NCI-H460 (cell line): ENCODE measurements at regions not wholly inside any gene's neighbourhood (a gene's known extent, or its start where the extent isn't known, plus 50 kb on each side); places are given as distances from the start of the nearest gene placed in this dataset.
"Not testable (repeated sequence)": the region's sequence is repeated elsewhere in the genome, so short reads cannot be mapped to it uniquely, and the experiment has no call there.

Experiments used
- DNase-seq: peaks from one replicate; pipeline ENCODE4 v3.0.0-alpha.2; 2016; ENCODE audit warnings: low read depth; ENCODE audit errors: extremely low read depth

DNA sequence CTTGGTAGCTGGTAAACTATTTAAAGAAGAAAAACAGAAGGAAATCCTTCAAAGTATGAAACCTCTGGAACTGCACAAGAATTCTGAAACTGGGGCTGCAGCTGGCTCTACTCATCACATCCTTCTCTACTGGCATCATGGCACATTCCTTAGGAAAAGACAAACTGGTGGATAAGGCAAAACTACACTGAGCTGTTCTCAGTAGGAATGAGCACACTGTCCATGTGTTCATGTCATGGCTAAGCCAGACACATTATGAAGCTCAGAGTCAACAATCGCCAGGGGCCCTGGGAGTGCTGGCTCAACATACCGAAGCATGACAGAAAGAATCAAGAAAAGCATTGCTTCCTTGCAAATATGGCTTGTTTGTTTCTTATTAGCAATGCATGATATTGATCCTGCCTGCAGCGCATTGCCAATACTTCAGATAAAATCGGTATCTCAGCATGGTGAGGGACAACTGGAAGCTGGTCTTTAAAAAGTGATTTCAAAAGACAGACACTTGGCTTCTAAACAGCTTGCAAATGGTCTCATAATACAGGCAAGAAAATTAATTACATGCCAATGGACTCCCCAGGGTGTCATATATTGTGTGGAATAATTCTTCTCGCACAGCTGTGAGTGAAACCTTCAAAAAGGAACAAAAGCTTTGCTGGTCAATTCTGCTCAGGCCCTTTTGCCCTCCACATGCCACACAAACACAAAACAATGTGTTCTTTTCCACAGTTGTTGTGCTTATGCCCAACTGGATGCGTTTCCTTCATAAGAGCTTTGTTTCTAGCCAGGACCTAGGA is 300.2 kb upstream of the VCX start:
- no peak for DNase-seq

DNA sequence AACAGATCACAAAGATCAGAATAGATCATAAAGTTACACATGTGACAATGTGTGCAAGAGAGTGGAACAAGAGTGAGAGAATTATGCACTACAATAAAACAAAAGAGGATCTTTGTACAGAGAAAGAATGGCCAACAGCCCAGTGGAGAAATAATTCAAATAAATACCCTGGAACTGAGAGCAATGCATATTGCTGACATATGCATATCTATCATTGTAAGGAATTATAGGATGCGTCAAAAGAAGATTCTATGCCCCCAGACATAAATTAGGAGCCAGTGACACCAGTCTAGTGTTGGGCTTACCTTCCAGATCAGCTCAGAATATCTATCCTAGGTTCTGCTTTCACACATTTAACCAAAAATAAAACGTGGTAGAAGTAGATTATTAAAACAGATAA is 320.1 kb upstream of the VCX start:
- DNase-seq: no peak

DNA sequence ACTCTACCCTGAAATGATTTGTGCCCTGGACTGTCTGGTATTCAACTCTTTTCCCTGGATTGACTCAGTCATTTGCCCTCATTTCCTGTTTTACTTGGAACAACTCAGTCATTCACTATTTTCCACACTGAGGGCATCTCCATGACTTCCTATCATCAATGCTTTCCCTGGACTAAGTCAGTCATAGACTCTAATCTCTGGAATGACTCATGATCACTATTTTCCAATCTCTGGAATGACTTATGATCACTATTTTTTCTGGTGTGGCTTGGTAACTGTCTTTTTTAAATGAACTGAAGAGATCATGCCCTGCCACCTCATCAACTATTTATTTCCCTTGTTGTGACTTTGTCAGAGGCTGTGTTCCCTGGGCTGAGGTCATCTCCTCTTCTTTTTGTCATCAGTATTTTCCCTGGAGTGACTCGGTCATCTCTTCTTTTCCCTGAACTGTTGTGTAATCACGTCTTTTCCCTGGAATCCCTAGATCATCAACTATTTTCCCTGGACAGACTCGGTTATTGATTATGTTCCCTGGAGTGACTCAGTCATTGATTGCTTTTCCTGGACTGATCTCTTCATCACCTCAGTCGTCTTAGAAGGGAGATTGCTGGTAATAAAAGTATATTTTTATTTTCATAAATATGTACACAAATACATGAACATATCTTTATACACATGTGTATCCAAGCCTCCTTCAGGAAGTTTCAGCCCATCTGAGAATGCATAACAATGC is 327.1 kb upstream of the VCX start:
- DNase-seq: no peak

DNA sequence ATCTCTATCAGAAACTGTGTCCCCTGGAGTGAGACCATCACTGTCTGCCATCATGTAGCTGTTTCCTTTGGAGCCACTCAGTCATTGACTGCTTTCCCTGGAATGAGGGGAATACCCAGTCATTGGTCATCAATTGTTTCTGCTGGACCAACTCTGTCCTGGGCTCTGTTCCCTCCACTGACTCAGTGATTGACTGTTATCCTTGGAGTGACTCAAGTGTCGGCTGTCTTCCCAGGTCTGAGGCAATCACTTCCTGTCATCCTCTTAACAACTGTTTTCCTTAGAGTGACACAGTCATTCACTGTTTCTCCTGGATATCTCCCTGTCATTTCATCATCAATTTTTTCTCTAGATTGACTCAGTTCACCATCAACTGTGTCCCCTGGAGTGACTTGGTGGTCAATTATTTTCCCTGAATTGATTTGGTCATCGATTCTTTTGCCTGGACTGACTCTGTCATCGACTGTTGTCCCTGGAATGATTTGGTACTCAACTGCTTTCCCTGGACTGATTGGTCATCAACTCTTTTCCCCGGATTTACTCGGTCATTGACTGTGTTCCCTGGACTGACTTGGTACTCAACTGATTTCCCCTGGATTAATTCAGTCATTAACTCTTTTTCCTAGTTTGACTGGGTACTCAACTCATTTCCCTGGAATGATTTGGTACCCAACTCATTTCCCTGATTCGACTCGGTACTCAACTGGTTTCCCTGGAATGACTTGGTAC is 327.9 kb upstream of the VCX start:
- no peak for DNase-seq

DNA sequence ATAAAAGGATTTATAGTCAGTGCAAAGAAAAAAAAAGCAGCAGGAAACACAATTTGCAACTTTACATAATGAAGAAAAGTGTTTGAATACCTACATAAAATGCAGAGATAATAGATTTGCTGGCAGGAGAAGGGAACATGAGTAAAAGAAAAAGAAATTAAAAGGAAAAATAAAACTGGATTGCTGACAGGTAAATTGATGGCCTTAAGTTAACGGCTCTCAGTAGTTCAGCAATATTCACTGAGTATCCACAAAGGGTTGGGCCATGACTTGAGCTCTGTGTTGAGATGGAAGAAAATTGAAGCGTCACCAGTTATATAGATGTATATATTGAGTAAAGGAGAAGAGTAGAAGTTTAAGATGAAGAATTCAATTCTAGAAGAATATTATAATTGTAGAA is 330.1 kb upstream of the VCX start:
- DNase-seq: no peak

DNA sequence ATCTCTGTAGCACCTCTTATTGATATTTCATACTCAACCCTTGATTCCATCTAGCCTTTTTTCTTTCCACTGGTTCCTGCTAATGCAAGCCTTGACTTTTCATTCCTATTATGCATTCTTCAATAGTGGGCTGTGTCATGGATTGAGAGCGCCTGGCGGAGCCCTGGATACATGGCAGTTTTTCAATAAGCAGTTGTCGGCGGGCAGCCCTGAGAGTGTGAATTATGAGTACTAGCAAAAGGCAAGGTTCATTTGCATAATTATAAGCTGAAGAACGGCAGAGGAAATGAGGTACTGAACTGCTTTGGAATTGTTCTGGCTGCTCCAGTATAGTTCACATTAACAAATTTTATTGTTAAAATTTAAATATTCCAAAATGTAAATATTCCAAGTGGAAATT is 339.7 kb upstream of the VCX start:
- DNase-seq: no peak

DNA sequence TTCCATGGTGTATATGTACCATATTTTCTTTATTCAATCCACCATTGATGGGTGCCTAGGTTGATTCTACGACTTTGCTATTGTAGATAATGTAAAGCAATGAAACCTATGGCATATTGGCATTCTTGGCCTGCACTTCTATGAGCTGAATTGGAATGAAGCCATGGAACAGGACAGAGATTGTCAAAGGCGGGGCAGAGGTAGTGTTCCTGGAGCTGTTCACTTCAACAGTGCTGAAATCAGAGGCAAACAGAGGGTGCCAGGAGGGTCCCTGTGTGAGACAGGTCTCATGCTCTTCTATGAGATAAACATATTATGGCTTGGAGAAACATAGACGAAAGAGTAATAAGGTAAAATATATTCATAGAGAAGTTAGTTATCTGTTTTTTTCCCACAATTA is 342.6 kb upstream of the VCX start:
- DNase-seq: no peak

DNA sequence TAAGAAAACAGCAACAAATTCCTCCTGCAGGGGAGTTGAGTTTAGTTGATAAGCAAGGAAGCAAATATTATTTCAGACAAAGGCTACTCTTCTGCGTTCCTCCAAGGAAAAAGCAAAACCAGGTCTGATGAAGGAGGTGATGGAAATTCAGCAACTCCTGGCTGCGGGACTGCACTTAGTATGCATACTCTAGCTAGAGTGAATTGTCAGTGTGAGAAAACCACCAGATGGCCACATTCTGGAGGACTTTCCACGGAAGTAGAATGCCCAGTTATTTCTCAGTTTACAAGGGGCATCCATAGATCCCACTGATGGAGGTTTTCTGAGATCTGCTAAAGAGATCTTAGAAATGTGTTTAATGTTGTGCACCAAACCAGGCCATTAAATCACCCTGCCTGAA is 338.6 kb upstream of the PUDP start:
- DNase-seq: no peak

DNA sequence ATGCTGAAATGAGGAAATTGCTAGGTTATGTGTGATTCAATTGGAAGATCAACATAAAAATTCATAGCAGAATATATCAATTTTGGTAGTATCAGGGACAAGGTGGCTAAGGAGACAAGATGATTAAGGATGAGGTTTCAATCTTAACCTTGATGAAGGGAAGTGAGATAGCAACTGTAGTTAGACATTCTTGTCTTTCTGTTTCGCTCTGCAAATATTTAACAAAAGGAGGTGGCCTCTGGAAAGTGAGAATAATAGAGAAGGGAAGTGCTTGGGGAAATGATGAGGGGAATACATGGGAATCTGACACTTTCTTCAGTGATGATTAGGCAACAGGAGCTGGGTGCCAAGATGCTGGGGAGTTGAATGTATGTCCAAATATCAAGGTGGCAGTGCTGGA is 337.1 kb upstream of the PUDP start:
- DNase-seq: no peak

DNA sequence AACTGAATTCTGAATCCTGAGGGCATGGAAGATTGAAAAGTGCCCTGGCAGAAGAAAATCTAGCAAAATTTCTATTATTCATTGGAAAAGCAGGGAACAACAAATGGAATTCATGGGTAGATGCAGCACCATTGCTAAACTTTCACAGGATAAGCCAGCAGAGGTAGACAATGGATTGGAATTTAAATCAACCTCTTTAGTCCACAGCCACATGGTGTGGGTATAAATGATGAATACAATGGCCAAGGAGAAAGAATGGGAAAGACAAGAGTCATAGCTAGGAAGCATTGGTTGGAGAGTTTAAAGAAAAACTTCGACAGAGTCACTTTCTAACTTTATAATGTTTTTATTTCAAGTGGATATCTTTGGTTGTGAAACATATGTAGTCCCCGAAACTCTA is 332.8 kb upstream of the PUDP start:
- no peak for DNase-seq

DNA sequence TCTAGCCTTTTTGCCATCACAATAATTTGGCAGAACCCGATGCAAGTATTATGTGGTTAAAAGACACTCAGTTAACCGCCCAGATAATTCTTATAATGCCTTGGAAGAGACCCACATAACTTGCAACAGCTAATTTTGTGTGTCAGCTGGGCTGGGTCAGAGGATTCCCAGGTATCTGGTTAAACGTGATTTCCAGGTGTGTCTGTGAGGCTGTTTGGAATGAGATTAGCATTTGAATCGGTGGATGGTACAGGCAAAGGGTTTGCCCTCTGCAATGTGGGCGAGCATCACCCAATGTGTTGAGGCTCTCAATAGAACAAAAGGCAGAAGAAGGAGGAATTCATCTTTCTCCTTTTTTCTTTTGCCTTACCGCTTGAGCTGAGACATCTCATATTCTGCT is 314.2 kb upstream of the PUDP start:
- DNase-seq: no peak

DNA sequence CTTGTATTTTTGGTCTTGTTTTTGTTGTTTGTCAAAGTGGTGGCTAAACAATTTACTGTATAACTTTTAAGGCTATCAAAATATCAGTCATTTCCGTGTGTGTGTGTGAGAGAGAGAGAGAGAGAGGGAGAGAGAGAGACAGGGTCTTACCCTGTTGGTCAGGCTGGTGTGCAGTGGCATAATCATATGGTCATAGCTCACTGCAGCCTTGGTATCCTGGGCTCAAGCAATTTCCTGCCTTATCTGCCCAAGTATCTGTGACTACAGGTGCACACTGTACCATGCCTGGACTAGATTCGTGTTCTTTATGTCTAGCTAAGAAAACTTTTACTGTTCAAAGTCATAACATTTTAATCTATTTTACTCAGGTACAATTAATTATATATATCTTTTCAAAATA is 313.1 kb upstream of the PUDP start:
- not testable (repeated sequence) for DNase-seq

DNA sequence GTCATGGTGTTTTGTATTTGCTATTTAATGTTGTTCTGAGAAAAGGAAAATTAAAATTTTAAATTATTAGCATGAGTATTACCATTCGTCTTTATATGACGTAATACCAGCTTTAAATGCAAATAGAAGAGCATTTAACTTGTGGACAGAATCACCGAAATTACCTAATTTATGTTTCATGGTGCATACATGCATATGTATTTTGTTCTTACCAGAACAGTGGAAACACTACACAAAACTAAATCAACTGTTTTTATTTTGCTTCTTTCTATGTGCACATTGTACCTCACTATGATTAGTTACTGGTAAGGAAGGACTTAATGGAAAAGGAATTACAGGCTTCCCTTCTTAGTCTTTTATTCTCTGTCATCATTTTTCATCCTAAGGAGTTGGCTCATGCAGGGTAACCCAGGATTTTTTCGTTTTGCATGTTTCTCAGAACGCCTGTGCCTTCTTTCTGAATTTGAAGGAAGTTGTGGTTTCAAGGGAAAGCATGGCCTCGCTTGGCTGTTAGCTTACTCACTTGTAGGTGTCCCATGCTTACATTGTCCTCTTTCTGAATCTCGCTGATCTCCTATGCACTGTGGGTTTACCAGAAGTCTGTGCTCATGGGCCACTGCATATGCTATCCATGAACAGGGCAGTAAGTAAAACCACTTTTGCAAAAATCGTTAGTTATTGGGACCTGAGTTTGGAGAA is 300.0 kb upstream of the PUDP start:
- no peak for DNase-seq

DNA sequence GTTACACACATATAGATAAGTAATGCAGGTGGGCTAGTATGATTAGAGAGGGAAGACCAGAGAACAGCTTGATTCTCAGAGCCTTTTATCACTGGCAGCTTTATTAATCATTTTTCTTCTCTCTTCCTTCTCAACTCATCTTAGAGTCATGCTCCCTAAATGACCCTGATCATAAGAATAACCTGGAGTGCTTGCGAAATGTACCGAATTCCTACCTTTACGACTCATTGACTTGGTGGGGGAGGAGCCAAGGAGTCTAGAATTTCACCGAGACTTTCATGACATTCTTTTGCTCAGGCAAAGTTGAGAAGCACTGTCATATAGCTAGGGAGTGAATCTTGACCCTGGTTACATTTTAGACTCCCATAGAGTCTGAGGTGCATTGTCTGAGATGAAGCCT is 298.9 kb upstream of the PUDP start:
- DNase-seq: no peak

DNA sequence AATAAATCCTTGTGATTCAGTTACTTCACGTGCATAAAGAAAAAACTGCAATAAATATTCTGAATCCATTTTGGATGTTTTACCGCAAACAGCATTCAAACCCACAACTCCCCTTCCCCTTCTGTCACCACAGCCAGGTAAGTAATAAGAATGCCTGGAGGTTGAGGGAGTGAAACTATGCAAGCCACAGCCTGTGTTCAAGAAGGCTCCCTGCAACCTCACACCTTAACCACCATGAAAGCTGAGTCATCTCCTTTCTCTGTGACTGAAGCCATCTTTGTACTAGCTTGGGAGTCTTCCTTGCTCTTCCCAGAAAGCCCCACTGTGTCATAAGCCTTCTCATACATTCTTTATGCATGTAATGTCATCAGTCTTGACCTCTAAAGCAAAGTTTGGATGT is 297.0 kb upstream of the PUDP start:
- DNase-seq: no peak

DNA sequence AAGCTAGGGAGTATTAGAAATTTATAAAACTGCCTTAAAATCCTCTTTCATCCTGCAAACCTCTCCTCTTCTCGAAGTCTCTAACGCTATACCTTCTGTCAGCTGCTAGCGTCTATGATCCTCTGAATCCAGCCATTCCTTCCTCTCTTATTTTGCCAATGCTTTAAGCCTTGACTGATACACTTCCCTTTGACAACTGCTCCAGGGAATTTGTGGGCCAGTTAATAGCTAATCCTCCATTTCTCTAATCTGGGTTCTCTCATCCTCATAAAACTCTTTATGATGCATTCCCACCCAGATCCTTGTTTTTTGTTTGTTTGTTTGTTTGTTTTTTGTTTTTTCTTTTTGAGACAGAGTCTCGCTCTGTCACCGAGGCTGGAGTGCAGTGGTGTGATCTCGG is 293.6 kb upstream of the PUDP start:
- no peak for DNase-seq

DNA sequence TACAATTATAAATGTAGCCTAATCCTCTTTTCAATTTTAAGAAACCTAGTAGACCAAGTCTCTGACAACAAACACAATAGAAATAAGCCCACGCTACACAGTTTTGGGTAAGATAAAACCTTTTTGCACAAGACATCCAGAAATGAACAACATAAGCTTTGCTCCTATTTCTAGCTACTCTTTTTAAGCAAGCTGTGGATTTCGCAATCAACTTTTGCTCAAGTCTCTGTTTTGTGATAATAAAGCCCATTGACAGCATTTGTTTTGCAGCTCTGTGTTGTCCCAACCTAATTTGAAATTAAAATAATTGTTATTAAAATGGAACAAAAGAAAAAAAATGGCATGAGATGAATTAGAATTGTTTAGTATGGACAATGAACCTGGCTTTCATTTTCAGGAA is 287.9 kb upstream of the PUDP start:
- DNase-seq: no peak

DNA sequence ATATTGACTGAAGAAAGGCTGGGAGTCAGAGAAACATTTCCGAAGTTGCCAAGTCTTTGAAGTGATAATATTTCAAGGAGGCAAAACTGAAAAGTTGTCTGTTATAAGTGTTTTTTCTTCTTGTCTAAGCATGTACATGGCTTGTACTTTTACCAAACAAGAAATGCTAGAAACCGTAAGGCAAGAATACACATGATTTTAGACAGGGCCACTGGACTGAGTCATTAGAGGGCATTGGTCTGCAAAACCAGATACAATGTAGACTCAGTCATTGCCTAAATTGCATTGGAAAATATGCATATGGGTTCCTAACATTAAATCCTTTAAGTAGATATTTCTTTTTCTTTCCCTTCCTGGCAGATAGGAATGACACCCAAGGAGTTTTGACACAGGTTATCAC is 284.9 kb upstream of the PUDP start:
- DNase-seq: no peak

DNA sequence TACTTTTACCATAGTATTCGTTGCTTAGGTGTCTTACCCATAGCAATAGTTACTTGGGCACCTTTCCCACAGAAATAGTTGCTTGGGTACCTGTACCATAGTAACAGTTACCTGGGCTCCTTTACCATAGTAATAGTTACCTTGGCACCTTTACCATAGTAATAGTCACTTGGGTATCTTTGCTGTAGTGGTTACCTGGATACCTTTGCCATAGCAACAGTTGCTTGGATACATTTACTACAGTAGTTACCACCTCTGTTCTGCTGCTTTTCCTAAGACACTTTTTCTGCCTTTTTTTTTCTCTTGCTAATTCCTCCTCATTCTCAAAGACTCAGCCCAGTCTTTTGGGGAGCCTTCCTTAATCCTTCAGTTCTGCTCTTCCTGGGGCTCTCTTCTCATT is 272.8 kb upstream of the PUDP start:
- DNase-seq: no peak

DNA sequence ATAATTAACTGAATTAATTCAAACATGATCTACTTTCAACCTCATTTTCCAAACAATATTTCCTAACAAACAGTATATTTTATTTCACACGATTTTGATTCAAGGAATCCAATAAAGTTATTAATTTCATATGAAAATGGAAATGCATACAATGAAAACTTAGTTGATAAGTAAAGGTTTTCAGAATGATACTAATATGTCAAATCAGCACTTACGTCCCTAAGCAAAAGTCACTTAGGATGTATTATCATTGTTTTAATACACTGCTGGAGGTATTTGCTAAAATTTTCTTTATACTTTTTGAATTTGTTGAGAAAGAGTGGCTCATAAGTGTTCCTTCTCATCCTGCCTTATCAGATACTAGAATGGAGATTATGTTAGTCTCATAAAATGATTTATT is 266.8 kb upstream of the PUDP start:
- no peak for DNase-seq

DNA sequence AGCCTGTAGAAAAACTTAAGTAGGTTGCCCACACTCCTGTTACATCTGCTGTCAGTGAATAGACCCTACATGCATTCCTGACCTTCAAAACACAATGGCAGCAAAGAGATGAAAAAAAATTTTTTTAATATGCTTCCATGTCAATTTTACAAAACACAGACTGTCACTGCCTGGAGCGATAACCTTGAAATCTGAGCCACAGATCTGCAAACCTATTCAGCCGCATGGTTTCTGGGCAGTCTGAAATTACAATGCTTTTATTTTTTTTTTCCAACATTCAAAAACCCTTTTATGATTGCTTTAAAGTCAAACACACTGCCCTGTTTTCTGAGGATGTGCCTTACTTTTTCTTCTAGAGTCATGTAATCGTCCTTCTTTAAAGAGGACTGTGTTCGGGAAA is 264.9 kb upstream of the PUDP start:
- DNase-seq: no peak
